ENCODE measurements at regions not wholly inside any gene's neighbourhood (a gene's known extent, or its start where the extent isn't known, plus 50 kb on each side); places are given as distances from the start of the nearest gene placed in this dataset.

- TF ChIP-seq POLR2A (IDR thresholded peaks at IDR 0.05; ENCODE audit: extremely low read depth, insufficient read length) = no peak
- TF ChIP-seq MYC (IDR thresholded peaks at IDR 0.05; ENCODE audit: low read depth, low read length) = no peak
- TF ChIP-seq CTCF (IDR thresholded peaks at IDR 0.05; ENCODE audit: low read depth, low read length) = no peak
- no peak for TF ChIP-seq MAX (IDR thresholded peaks at IDR 0.05; ENCODE audit: low read depth, low read length)
Measured at GRCh38 chr2:143955401-143956065, 564.4 kb downstream of the ZEB2 start.
